ENCODE measurements at regions not wholly inside any gene's neighbourhood (a gene's known extent, or its start where the extent isn't known, plus 50 kb on each side); places are given as distances from the start of the nearest gene placed in this dataset.

- TF ChIP-seq ZBTB8A (CRISPR knock-in tag; IDR thresholded peaks at IDR 0.05; ENCODE audit: borderline replicate concordance, low read depth) (no peak), HNF1A (IDR thresholded peaks at IDR 0.05; ENCODE audit: low read depth) (peak; percentile 87), HNF1A (CRISPR knock-in tag; IDR thresholded peaks at IDR 0.05; ENCODE audit: borderline replicate concordance) (peak; percentile 93), TFAP4 (IDR thresholded peaks at IDR 0.05; ENCODE audit: borderline replicate concordance, low read depth) (peak; percentile 46; the same call in 1 of the 2 replicates), SMYD3 (CRISPR knock-in tag; IDR thresholded peaks at IDR 0.05) (no peak), CAMTA2 (CRISPR knock-in tag; IDR thresholded peaks at IDR 0.05; ENCODE audit: borderline replicate concordance) (no peak), HDAC2 (CRISPR knock-in tag; IDR thresholded peaks at IDR 0.05) (peak; percentile 68), KIAA2018 (CRISPR knock-in tag; IDR thresholded peaks at IDR 0.05; ENCODE audit: borderline replicate concordance) (no peak), ZNF556 (CRISPR knock-in tag; IDR thresholded peaks at IDR 0.05; ENCODE audit: borderline replicate concordance) (peak; percentile 37; the same call in 1 of the 2 replicates), ARID4A (CRISPR knock-in tag; IDR thresholded peaks at IDR 0.05; ENCODE audit: borderline replicate concordance) (peak; percentile 52; the same call in 1 of the 2 replicates)
Observed at GRCh38 chr22:49209452-49210195, 618.0 kb downstream of the BRD1 start (continued).

Measured in HepG2 (cell line).